Stomach (tissue), 8 donors: ENCODE measurements at regions not wholly inside any gene's neighbourhood (a gene's known extent, or its start where the extent isn't known, plus 50 kb on each side); places are given as distances from the start of the nearest gene placed in this dataset.

Experiments used
- DNase-seq, 2 donors: peaks; one replicate each; pipeline versions ENCODE4 v3.0.0 to v3.0.0-alpha.2; 2013 to 2019
- H3K27ac ChIP-seq, 5 donors: fragments of 200-600 bp in 4 of 5; sonication (generic) in 4 of 5; one replicate each; pipeline ENCODE4 v1.5.1; 2013 to 2019; ENCODE audit warnings: mild to moderate bottlenecking in 1 of 5, moderate library complexity in 1 of 5
- H3K27me3 ChIP-seq, 3 donors: fragments of 200-600 bp; sonication (generic); one replicate each; pipeline ENCODE4 v1.5.1; 2017 to 2019; ENCODE audit warnings: mixed run types in 1 of 3
- H3K36me3 ChIP-seq, 4 donors: fragments of 200-600 bp; sonication (generic); 1 replicate in 3 of 4; 2 replicates in 1 of 4; pipeline ENCODE4 v1.5.1; 2016 to 2019
- H3K4me1 ChIP-seq, 4 donors: fragments of 200-600 bp; sonication (generic); one replicate each; pipeline ENCODE4 v1.5.1; 2016 to 2019
- H3K4me3 ChIP-seq, 4 donors: fragments of 200-600 bp; sonication (generic) in 3 of 4; one replicate each; pipeline ENCODE4 v1.5.1; 2016 to 2019; ENCODE audit warnings: mild to moderate bottlenecking in 1 of 4
- H3K9me3 ChIP-seq, 4 donors: fragments of 200-600 bp; sonication (generic); one replicate each; pipeline ENCODE4 v1.5.1; 2016 to 2019
- CTCF ChIP-seq, 7 experiments: fragments of 450-650 bp in 4 of 7; fragments of 200-600 bp in 3 of 7; sonication (generic) in 3 of 7; IDR thresholded peaks; one replicate each; pipeline ENCODE4 v1.5.1; 2016 to 2019; ENCODE audit warnings: antibody characterized with exemption in 7 of 7, control low read depth in 2 of 7, mild to moderate bottlenecking in 1 of 7
- EP300 ChIP-seq: sonication (generic); formaldehyde crosslinking; IDR thresholded peaks from one replicate; pipeline ENCODE4 v1.6.1; 2017; ENCODE audit warnings: antibody characterized with exemption
- POLR2A ChIP-seq, 4 donors: fragments of 450-650 bp; IDR thresholded peaks; one replicate each; pipeline ENCODE4 v1.6.1; 2016; ENCODE audit warnings: antibody characterized with exemption in 4 of 4, control low read depth in 2 of 4, mild to moderate bottlenecking in 1 of 4, moderate library complexity in 1 of 4
- POLR2AphosphoS5 ChIP-seq, 3 donors: sonication (generic); formaldehyde crosslinking; IDR thresholded peaks; one replicate each; pipeline ENCODE4 v1.6.1; 2016; ENCODE audit warnings: antibody characterized with exemption in 3 of 3
- WGBS, 5 donors: extraction: QIAGEN DNeasy Blood & Tissue Kit in 3 of 5; methylation state at CpG; one replicate each; pipeline versions ENCODE4 v1.1.5 to v1.1.7; 2013 to 2018; 5-methylcytosine and 5-hydroxymethylcytosine counted together
- intact Hi-C: fragments of 100-400 bp; cut with DNase I; formaldehyde crosslinking; loops from one replicate; pipeline ENCODE4 v1.15.1; 2023; ENCODE audit warnings: low total_unique reads
- donor health status: healthy with polysubstance abuse.
- donor health status: Bipolar disorder and iron deficiency.
- donor health status: healthy.

DNA sequence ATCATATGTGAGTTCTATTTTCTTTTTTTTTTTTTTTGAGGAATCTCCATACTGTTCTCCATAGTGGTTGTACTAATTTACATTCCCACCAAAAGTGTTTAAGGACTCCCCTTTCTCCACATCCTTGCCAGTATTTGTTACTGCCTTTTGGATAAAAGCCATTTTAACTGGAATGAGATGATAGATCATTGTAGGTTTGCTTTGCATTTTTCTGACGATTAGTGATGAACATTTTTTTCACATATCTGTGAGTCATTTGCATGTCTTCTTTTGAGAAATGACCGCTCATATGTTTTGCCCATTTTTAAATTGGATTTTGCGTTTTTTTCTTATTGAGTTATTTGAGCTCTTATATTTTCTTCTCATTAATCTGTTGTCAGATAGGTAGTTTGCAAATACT is 394.8 kb downstream of the LRFN5 start:
- H3K4me3 ChIP-seq: no peak overlapping the region
- 57 to 82% (median 75%) methylated on average over 3 of the region's 3 CpGs for WGBS, 5 donors
- TF ChIP-seq CTCF (IDR thresholded peaks at IDR 0.05) (no peak), EP300 (no peak), POLR2AphosphoS5 (IDR thresholded peaks at IDR 0.05) (no peak), POLR2A (IDR thresholded peaks at IDR 0.05) (no peak)
- no peak for DNase-seq
- H3K4me1 ChIP-seq: no peaks in the 10 kb centered on the region
- intact Hi-C loops: no loop called here
- H3K9me3 ChIP-seq: no peaks in the 10 kb centered on the region
- H3K27ac ChIP-seq: no peak overlapping the region
- H3K27me3 ChIP-seq: no peaks in the 10 kb centered on the region
- no peaks in the 10 kb centered on the region for H3K36me3 ChIP-seq

DNA sequence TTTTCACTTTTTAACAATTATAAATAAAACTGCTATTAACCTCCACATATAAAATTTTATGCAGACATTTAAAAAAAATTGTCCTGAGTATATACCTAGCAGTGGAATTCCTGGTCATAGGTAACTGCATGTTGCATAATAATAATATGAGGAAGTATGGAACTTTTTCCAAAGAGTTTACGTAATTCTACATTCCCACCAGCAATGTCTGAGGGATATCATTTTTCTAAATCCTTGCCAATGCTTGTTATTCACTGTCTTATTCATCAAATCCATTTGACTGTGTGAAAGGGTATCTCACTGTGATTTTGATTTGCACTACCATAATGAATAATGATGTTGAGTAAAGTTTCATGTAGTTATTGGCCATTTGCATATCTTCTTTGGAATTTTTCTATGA is 393.8 kb downstream of the LRFN5 start:
- H3K9me3 ChIP-seq: no peaks in the 10 kb centered on the region

GRCh38 chr14:41993687-41994086 is 387.0 kb downstream of the LRFN5 start:
- intact Hi-C loops: no loop called here
- H3K9me3 ChIP-seq: no peaks in the 10 kb centered on the region
- no peak for DNase-seq
- WGBS, 5 donors: 74 to 90% (median 82%) methylated on average over 1 of the region's 1 CpG
- H3K4me1 ChIP-seq: no peaks in the 10 kb centered on the region
- no peak overlapping the region for H3K27ac ChIP-seq
- no peak overlapping the region for H3K4me3 ChIP-seq
- no peaks in the 10 kb centered on the region for H3K27me3 ChIP-seq
- TF ChIP-seq POLR2A (IDR thresholded peaks at IDR 0.05): no peak
- TF ChIP-seq CTCF (IDR thresholded peaks at IDR 0.05): no peak
- H3K36me3 ChIP-seq: no peaks in the 10 kb centered on the region

More for the DNA sequence above, 393.8 kb downstream of the LRFN5 start:
- Histone ChIP-seq H3K27me3 (no peaks in the 10 kb centered on the region), H3K4me1 (no peaks in the 10 kb centered on the region), H3K36me3 (no peaks in the 10 kb centered on the region), H3K27ac (no peak overlapping the region), H3K4me3 (no peak overlapping the region)
- WGBS, 5 donors: 46 to 95% (median 88%) methylated on average over 1 of the region's 1 CpG
- no peak for DNase-seq
- no peak for TF ChIP-seq CTCF (IDR thresholded peaks at IDR 0.05)
- intact Hi-C loops: no loop called here

- H3K4me3 ChIP-seq: no peak overlapping the region
- DNase-seq: no peak
- H3K9me3 ChIP-seq: no peaks in the 10 kb centered on the region
- H3K27ac ChIP-seq: no peak overlapping the region
- intact Hi-C loops: no loop called here
- no peaks in the 10 kb centered on the region for H3K36me3 ChIP-seq
- H3K27me3 ChIP-seq: no peaks in the 10 kb centered on the region
- no peaks in the 10 kb centered on the region for H3K4me1 ChIP-seq
- no peak for TF ChIP-seq POLR2AphosphoS5 (IDR thresholded peaks at IDR 0.05)
- TF ChIP-seq POLR2A (IDR thresholded peaks at IDR 0.05): no peak
Measured at GRCh38 chr14:41986700-41987099, 380.0 kb downstream of the LRFN5 start.

DNA sequence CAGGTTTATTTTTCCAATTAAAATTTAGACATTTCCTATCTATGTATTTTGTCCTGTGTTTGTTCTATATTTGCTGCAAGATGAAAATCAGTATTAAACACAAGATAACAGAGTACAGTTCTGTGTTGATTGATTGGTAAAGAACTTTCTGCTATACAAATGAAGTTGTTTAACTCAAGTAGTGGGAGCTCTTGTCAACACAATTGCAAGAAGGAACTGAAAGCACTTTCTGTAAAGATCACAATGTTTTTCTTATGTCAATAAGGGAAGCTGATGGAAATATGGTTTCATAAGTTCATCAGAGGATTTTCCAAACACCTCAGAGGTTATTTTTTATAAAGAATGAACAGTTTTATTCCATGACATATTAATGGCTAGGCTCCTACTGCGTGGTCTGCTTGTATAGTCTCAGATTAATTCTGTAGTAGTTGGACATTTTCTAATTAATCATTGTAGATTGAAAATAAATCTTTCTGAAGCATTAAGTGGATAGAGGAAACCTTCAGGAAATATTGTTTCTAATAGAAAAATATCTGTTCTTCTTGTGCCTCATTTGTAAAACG is 379.5 kb downstream of the LRFN5 start:
- H3K36me3 ChIP-seq: no peaks in the 10 kb centered on the region
- no peaks in the 10 kb centered on the region for H3K9me3 ChIP-seq
- DNase-seq: no peak
- intact Hi-C loops: no loop called here
- WGBS, 5 donors: 21 to 38% (median 28%) methylated on average over 2 of the region's 2 CpGs
- no peaks in the 10 kb centered on the region for H3K4me1 ChIP-seq
- H3K27ac ChIP-seq: no peak overlapping the region
- H3K27me3 ChIP-seq: no peaks in the 10 kb centered on the region
- H3K4me3 ChIP-seq: no peak overlapping the region
- TF ChIP-seq POLR2A (IDR thresholded peaks at IDR 0.05) (no peak), EP300 (no peak)
